DND-41 (cell line): ENCODE measurements at regions not wholly inside any gene's neighbourhood (a gene's known extent, or its start where the extent isn't known, plus 50 kb on each side); places are given as distances from the start of the nearest gene placed in this dataset.

Source experiments
- CTCF ChIP-seq: IDR thresholded peaks from 2 replicates; pipeline ENCODE4 v1.5.1; 2012; ENCODE audit warnings: borderline replicate concordance, low read length, moderate library complexity, mild to moderate bottlenecking; ENCODE audit not compliant: poor library complexity, severe bottlenecking; ENCODE audit errors: extremely low read depth
- EZH2 ChIP-seq: IDR thresholded peaks from 3 replicates; pipeline ENCODE4 v1.6.1; 2012; ENCODE audit warnings: borderline replicate concordance, low read depth, mild to moderate bottlenecking, moderate library complexity, low read length, inconsistent platforms; ENCODE audit not compliant: severe bottlenecking

GRCh38 chr11:135074397-135074998 lies 662.5 kb upstream of the B3GAT1 start:
- peak; percentile 72 for TF ChIP-seq CTCF
- TF ChIP-seq EZH2, result no peak
